GM18511 (cell line): ENCODE measurements at regions not wholly inside any gene's neighbourhood (a gene's known extent, or its start where the extent isn't known, plus 50 kb on each side); places are given as distances from the start of the nearest gene placed in this dataset.
"Not testable (repeated sequence)": the region's sequence is repeated elsewhere in the genome, so short reads cannot be mapped to it uniquely, and the experiment has no call there.

ENCODE experiments used
- ATAC-seq: cut with Tn5 transposase; IDR thresholded peaks from one replicate; pipeline ENCODE4 v1.9.1; 2021; ENCODE audit warnings: mild to moderate bottlenecking, moderate library complexity; ENCODE audit not compliant: unreplicated experiment

DNA sequence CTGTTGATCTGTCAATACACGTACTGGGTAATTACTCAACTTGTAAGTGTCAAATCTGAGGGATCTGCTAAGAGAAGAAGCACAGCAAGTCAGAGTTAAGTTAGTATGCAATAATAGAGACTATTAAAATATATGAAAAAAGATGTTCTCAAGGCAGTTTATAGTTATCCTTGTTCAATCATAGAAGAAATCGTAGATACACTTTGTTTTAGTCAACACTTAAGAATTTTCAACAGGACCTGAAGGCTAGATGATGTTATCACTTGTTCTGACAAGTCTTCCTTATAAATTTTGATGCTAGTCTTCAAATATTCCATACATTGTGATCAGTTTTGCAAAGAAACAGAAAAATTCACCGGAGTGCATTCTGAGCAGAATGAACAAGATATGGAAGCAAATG, 91.1 kb upstream of the KCNQ5 start:
- no peak for ATAC-seq

DNA sequence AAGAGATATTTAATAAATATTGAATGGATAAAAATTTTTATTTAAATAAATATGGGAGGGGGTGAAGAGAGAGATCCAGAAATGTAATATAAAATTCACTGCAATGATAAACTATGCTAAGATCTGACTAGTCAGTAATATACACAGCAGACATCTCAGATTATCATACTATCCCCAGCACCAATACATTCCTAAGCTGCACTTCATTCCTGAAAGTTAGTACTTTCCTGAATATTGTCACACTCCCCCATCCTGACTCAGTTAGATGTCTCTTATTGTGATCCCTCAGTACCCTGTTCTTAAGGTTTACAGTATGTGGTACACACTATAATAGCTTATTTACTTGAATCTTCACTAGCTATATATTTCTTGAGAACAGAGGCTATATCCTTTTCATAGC, 88.3 kb upstream of the KCNQ5 start:
- ATAC-seq, result no peak

DNA sequence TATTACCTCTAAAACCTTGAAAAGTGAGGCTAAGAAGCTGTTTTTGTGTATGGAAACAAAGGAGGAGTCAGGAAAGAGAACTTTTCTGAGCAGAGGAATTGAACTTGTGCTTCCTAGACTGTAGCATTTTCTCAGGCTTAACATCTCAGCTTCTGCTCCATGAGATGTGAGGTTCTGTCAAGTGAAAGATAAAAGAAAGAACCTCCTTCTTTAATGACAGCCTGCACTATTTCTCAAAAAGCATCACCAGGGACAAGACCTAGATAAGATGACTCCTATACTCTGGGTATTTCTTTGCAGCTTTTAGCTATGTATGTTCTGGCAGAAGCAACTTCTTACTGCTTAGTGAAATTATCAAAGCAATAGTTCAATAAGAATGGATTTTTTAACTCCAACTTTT, 87.6 kb upstream of the KCNQ5 start:
- ATAC-seq, result no peak

DNA sequence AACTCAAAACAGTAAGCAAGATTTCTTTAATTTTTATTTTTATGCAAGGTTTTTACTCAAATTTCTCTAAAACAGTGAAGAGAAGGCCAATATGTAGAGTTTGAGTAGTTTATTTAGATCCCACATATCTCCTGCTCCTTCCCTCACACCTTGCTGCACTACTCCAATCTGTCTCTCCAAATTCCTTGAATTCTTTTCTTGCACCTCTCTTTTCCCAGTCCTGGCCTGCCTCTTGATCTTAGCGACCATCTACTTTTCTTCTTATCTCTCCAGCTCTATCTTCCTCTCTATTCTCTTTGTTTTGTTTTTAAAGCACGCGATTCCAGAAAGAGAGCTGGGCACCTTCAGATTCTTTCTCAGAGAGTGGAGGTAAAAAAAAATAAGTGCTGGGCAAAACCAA, 86.7 kb upstream of the KCNQ5 start:
- no peak for ATAC-seq

GRCh38 chr6:72547020-72547419, 74.8 kb upstream of the KCNQ5 start:
- ATAC-seq, result no peak

GRCh38 chr6:72551470-72551869, 70.4 kb upstream of the KCNQ5 start:
- no peak for ATAC-seq

DNA sequence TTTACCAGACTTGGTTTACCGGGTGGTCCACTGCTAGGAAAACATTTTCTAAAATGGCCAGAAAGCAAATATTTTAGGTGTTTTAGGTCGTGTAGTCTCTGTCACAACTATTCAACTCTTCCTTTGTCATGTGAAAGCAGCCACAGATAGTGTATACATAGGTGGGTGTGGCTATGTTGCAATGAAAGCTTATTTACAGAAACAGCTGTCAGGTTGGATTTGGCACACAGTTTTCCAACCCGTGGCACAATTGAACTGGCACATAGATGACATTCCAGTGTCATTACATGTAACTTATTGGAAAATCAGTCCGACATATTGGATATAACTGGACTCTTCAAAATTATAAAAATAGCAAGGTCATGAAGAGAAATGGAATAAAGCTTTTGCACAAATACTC, 68.9 kb upstream of the KCNQ5 start:
- no peak for ATAC-seq

DNA sequence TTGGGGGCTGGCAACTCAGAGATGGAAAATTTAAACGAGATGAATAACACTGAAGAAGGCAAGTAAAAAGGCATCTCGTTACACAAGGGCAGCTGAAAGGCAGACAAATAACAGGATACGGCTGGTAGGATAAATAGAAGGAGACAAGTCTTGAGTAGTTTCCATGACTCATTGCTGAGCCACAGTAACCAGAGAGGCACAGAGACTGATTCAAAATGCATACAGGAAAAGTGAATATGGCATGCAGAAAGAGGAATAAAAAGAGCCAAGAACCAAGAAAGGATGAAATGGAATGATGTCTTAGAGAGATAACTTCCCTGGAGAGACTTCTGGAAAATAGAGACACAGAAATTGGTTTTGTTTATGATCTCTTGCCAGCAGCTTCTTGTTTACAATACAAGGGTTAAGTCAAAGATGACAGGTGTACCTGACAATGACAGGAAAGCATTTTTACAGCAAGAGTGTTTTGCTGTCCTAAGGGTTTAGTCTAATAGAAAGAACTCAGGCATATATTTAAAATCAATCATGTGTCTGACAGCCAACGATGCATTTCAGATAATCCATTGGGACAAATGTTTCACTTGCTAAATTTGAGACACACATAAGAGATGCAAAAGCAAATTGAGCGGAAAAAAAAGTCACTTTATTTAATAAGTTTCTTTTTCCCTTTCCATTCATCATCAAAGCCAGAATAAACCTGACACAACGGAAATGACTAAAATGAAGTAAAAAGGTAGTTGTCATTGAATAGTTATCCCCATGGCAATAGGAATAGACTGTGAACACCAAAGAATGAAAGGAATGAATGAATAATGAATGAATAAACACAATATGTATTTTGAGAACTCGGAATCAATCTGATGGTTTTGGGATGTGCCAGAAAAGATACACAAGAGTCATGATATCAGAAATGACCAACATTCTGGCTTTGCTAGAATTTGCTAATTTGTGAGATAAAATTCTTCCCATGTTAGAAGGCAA, 68.0 kb upstream of the KCNQ5 start:
- ATAC-seq, result no peak

- ATAC-seq, result no peak
These were observed 67.1 kb upstream of the KCNQ5 start for GRCh38 chr6:72554761-72555221.

- ATAC-seq, result no peak
These were observed 62.8 kb upstream of the KCNQ5 start for GRCh38 chr6:72559067-72559466.

DNA sequence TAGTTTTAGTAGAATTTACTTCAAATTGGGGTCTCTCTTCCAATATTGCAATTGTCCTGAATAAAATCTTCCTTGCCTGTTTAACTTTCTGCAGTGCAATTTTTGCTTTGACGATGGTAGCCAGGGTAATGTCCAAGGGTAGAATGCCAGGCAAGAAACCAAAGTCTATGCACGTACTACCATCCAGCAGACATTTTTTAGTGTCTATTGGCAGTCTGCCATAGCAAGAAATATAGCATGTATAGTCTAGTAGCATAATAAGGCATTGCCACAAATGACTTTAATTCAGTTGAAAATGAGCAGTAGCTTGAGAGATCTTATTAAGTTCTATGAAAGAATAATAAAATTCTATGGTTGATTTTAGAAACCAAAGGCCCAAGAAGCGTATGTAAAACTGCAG, 62.3 kb upstream of the KCNQ5 start:
- no peak for ATAC-seq

DNA sequence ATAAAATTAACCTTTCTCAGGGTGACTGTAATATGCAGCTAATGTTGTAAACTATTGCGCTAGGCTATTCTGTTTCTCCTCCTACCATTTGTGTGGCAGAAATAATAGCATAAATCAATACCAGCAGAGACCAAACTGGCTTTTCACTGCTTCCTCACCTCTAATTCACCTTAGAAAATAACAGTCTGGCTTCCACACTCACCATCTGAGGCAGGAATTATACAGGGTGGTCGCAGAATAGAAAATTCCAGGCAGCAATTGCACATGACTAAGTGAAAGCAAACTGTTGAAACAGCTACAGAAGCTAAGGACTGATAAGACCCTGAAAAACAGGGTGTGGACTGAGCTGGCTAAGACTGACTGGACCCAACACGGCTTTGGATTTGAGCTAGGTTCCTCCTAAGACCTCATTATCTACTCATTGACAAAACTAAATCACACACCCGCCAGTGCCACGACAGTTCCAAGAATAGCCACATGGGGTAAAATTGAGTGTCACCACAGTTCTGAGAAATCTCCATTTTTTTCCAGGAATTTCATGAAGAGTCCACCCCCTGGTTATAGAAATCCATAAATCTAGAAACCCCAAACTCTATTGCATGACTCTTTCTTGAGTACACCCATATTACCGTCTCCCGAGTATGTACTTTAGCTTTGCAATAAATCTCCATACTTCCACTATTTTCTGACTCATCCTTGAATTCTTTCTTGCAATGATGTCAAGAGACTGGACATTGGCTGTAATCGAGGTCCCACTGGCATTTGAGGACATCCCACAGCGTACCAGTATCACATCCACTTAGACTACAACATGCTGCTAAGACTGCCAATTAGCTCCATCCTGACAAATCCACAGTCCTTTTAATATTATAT, 60.9 kb upstream of the KCNQ5 start:
- ATAC-seq, result no peak

GRCh38 chr6:72561629-72562028, 60.2 kb upstream of the KCNQ5 start:
- ATAC-seq, result no peak

DNA sequence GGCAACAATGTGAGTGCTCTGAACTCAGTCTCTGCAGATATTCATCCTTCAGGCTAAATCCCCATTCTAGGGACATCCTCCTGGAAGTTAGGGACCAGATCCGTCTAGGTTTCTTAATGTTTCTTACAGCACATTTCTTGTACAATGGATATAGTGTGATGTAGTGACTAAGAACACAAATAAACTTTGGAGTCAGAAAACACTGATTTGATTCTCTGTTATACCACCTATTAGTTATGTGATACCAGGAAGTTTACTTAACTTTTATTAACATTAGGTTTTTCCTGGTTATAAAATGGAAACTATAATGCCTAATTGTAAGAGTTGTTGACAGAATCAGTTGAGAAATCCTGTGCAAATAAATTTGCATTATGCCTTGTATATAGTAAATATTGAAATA, 57.6 kb upstream of the KCNQ5 start:
- no peak for ATAC-seq

GRCh38 chr6:72571993-72572392, 49.9 kb upstream of the KCNQ5 start:
- ATAC-seq, result not testable (repeated sequence)
